LNCAP (cell line): ENCODE measurements at regions not wholly inside any gene's neighbourhood (a gene's known extent, or its start where the extent isn't known, plus 50 kb on each side); places are given as distances from the start of the nearest gene placed in this dataset.

Experiments
- TF ChIP-seq, protein P1 (sequence below): fragments of 450-650 bp; IDR thresholded peaks from 2 replicates; pipeline ENCODE4 v1.5.1; 2017; ENCODE audit warnings: mild to moderate bottlenecking

- TF ChIP-seq, protein P1, sequence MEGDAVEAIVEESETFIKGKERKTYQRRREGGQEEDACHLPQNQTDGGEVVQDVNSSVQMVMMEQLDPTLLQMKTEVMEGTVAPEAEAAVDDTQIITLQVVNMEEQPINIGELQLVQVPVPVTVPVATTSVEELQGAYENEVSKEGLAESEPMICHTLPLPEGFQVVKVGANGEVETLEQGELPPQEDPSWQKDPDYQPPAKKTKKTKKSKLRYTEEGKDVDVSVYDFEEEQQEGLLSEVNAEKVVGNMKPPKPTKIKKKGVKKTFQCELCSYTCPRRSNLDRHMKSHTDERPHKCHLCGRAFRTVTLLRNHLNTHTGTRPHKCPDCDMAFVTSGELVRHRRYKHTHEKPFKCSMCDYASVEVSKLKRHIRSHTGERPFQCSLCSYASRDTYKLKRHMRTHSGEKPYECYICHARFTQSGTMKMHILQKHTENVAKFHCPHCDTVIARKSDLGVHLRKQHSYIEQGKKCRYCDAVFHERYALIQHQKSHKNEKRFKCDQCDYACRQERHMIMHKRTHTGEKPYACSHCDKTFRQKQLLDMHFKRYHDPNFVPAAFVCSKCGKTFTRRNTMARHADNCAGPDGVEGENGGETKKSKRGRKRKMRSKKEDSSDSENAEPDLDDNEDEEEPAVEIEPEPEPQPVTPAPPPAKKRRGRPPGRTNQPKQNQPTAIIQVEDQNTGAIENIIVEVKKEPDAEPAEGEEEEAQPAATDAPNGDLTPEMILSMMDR: no peak
Measured at GRCh38 chr16:9500872-9501271, 409.4 kb downstream of the HAPSTR1 start.

DNA sequence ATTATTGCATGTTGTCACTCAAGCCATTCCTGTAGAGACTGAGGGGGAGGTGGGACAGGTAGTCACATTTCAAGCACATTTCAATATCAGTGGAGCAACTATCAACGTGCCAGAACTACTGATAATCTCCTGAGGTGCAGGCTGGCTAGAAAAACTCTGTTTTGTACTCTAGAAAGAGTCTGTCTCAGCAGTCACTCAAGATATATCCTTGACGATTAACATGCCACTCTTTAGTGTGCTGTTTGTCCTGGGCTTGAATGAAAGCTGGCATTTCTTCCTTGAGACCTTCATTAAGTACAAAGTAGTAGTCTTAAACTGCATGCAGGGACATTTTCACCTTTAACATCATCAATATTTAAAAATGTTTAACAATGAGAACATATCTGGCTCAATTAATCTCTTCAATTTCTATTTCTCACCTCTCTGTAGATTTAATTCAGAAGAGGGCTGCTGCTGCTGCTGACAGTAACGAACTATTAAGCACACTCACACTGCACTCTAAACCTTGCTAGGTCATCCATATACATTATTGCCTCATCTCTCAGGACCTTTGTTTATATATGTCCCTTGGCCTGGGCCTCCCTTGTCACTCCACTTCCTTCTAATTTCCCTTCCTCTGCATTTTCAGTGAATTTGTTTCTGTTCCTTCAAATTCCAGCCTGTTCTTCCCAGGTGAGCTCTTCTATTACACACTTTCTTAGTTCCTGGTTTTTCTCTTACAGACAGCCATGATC is 412.0 kb downstream of the HAPSTR1 start:
- TF ChIP-seq, protein P1: no peak

- TF ChIP-seq, protein P1: no peak
Measured at GRCh38 chr16:9508328-9508936, 417.0 kb downstream of the HAPSTR1 start.

DNA sequence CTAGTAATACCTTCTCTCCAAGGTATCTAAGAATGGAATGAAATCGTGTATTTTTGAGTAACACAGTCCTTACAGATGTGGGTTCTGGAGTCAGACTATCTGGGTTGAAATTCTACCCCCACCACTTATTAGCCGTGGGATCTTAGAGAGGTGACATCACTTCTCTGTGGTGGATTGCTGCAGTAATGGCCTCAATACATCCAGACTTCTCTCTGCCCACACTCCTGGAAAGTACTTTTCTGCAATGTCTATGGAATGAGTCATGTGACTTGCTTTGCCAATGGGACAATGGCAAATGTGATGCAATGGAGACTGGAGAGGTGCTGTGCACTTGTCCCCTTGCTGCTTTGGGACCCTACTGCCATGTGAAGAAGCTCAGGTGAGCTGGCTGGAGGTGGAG is 418.2 kb downstream of the HAPSTR1 start:
- TF ChIP-seq, protein P1: no peak

- TF ChIP-seq, protein P1: no peak
Measured at GRCh38 chr16:9511389-9511788, 419.9 kb downstream of the HAPSTR1 start.

GRCh38 chr16:9516444-9516843 is 425.0 kb downstream of the HAPSTR1 start:
- TF ChIP-seq, protein P1: no peak

- TF ChIP-seq, protein P1: no peak
Measured at GRCh38 chr16:9518051-9518450, 426.6 kb downstream of the HAPSTR1 start.
